ENCODE measurements at regions not wholly inside any gene's neighbourhood (a gene's known extent, or its start where the extent isn't known, plus 50 kb on each side); places are given as distances from the start of the nearest gene placed in this dataset.

DNA sequence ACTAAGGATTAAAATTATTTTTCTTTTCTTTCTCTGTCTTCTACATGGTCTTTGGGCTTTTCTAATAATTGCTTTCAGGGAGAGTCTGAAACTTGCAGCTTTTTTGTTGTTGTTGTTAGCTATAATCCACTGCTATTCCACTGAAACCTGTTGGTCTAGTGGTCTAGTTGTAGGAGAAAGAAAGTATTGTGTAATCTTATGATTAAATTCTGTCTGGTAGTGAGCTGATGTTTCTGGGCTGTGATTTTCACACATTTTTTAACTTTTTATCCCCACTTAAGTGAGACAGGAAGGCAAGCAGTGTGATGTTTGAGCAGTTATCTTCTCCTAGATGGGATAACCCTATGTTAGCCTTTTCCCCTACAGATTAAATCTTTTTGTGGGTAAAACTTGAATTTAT lies 825.2 kb downstream of the PCDH7 start:
- Histone ChIP-seq H3K27ac (ENCODE audit: low read depth, low read length, poor library complexity, severe bottlenecking) (no peak overlapping the region), H3F3A (ENCODE audit: insufficient read depth, low read length) (no peaks in the 10 kb centered on the region)
- TF ChIP-seq EZH2 (IDR thresholded peaks at IDR 0.05; ENCODE audit: borderline replicate concordance, low read length) = no peak
- TF ChIP-seq, protein P1, sequence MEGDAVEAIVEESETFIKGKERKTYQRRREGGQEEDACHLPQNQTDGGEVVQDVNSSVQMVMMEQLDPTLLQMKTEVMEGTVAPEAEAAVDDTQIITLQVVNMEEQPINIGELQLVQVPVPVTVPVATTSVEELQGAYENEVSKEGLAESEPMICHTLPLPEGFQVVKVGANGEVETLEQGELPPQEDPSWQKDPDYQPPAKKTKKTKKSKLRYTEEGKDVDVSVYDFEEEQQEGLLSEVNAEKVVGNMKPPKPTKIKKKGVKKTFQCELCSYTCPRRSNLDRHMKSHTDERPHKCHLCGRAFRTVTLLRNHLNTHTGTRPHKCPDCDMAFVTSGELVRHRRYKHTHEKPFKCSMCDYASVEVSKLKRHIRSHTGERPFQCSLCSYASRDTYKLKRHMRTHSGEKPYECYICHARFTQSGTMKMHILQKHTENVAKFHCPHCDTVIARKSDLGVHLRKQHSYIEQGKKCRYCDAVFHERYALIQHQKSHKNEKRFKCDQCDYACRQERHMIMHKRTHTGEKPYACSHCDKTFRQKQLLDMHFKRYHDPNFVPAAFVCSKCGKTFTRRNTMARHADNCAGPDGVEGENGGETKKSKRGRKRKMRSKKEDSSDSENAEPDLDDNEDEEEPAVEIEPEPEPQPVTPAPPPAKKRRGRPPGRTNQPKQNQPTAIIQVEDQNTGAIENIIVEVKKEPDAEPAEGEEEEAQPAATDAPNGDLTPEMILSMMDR (IDR thresholded peaks at IDR 0.05; ENCODE audit: low read length) = no peak

DNA sequence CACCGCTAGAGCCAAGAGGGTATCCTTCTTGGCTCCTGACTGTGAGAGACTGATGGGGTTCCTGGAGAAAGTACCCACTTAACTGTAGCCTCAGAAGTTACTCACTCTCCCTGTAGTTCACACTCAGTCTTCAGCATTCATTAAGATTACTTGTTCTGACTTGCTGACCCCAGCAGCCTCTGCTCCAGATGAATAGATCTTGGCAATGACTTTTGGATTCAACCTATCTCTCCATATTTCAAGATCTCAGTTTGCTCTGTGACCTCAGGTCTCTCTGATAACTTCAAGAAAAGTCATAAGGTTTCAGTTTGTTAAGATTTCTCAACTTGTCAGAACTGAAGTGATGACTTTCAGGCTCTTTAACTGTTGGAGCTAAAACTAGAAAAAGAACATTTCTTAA lies 825.6 kb downstream of the PCDH7 start:
- H3K27ac ChIP-seq (ENCODE audit: low read depth, low read length, poor library complexity, severe bottlenecking) = no peak overlapping the region
- no peaks in the 10 kb centered on the region for H3K4me1 ChIP-seq (ENCODE audit: insufficient read depth, low read length, severe bottlenecking)
- H3K4me3 ChIP-seq (ENCODE audit: low read depth, low read length, poor library complexity, severe bottlenecking) = no peak overlapping the region
- no peaks in the 10 kb centered on the region for H3K9me3 ChIP-seq (ENCODE audit: low read length)
- TF ChIP-seq EZH2 (IDR thresholded peaks at IDR 0.05; ENCODE audit: borderline replicate concordance, low read length) = no peak
- TF ChIP-seq, protein P1 (IDR thresholded peaks at IDR 0.05; ENCODE audit: low read length) = no peak
- H3K9ac ChIP-seq (ENCODE audit: low read length) = no peak overlapping the region
- H3K36me3 ChIP-seq (ENCODE audit: insufficient read depth, low read length) = no peaks in the 10 kb centered on the region
- no peaks in the 10 kb centered on the region for H3K79me2 ChIP-seq (ENCODE audit: insufficient read depth, low read length)
- H2AFZ ChIP-seq (ENCODE audit: low read length) = no peak overlapping the region
- H3F3A ChIP-seq (ENCODE audit: insufficient read depth, low read length) = no peaks in the 10 kb centered on the region
- H3K4me2 ChIP-seq (ENCODE audit: low read length) = no peak overlapping the region
- H4K20me1 ChIP-seq (ENCODE audit: insufficient read depth, low read length) = no peaks in the 10 kb centered on the region
- H3K9me2 ChIP-seq (ENCODE audit: low read depth, low read length) = no peaks in the 10 kb centered on the region
- no peaks in the 10 kb centered on the region for H3K27me3 ChIP-seq (ENCODE audit: insufficient read depth, low read length)

More for the DNA sequence above, 825.2 kb downstream of the PCDH7 start:
- H3K27me3 ChIP-seq (ENCODE audit: insufficient read depth, low read length) = no peaks in the 10 kb centered on the region
- H3K4me1 ChIP-seq (ENCODE audit: insufficient read depth, low read length, severe bottlenecking) = no peaks in the 10 kb centered on the region
- H3K9me2 ChIP-seq (ENCODE audit: low read depth, low read length) = no peaks in the 10 kb centered on the region
- no peaks in the 10 kb centered on the region for H3K36me3 ChIP-seq (ENCODE audit: insufficient read depth, low read length)
- no peak overlapping the region for H3K4me2 ChIP-seq (ENCODE audit: low read length)
- H3K9ac ChIP-seq (ENCODE audit: low read length) = no peak overlapping the region
- H3K9me3 ChIP-seq (ENCODE audit: low read length) = no peaks in the 10 kb centered on the region
- no peaks in the 10 kb centered on the region for H3K79me2 ChIP-seq (ENCODE audit: insufficient read depth, low read length)
- no peaks in the 10 kb centered on the region for H4K20me1 ChIP-seq (ENCODE audit: insufficient read depth, low read length)
- no peak overlapping the region for H2AFZ ChIP-seq (ENCODE audit: low read length)
- no peak overlapping the region for H3K4me3 ChIP-seq (ENCODE audit: low read depth, low read length, poor library complexity, severe bottlenecking)

DNA sequence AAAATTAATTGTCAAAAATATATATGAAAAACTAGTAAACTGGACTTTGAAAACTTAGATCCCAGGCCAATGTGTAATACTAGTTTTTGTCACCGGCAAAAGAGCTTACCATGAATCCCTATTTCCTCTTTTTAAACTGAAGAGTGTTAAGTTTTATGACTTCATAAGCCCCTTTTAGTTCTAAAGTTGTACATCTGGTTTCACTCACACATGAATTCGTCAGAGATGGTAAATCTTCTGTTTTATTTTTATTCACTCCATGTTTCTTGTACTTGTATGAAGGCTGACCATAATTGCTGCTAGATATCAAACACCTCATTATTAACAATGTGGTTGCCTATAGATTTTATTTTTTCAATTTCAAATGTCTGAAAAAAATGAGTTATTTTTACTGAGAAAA lies 827.9 kb downstream of the PCDH7 start:
- no peaks in the 10 kb centered on the region for H4K20me1 ChIP-seq (ENCODE audit: insufficient read depth, low read length)
- H3K27ac ChIP-seq (ENCODE audit: low read depth, low read length, poor library complexity, severe bottlenecking) = no peak overlapping the region
- no peak overlapping the region for H2AFZ ChIP-seq (ENCODE audit: low read length)
- H3K9me2 ChIP-seq (ENCODE audit: low read depth, low read length) = no peaks in the 10 kb centered on the region
- TF ChIP-seq EZH2 (IDR thresholded peaks at IDR 0.05; ENCODE audit: borderline replicate concordance, low read length) = no peak
- TF ChIP-seq, protein P1 (IDR thresholded peaks at IDR 0.05; ENCODE audit: low read length) = no peak
- no peaks in the 10 kb centered on the region for H3K9me3 ChIP-seq (ENCODE audit: low read length)
- no peak overlapping the region for H3K4me2 ChIP-seq (ENCODE audit: low read length)
- no peaks in the 10 kb centered on the region for H3K79me2 ChIP-seq (ENCODE audit: insufficient read depth, low read length)
- no peaks in the 10 kb centered on the region for H3K27me3 ChIP-seq (ENCODE audit: insufficient read depth, low read length)
- H3F3A ChIP-seq (ENCODE audit: insufficient read depth, low read length) = no peaks in the 10 kb centered on the region
- no peaks in the 10 kb centered on the region for H3K4me1 ChIP-seq (ENCODE audit: insufficient read depth, low read length, severe bottlenecking)
- no peak overlapping the region for H3K9ac ChIP-seq (ENCODE audit: low read length)
- no peaks in the 10 kb centered on the region for H3K36me3 ChIP-seq (ENCODE audit: insufficient read depth, low read length)
- no peak overlapping the region for H3K4me3 ChIP-seq (ENCODE audit: low read depth, low read length, poor library complexity, severe bottlenecking)

All from OCI-LY1 (cell line).